Adrenal gland (tissue), 5 donors: ENCODE measurements at regions not wholly inside any gene's neighbourhood (a gene's known extent, or its start where the extent isn't known, plus 50 kb on each side); places are given as distances from the start of the nearest gene placed in this dataset.

ENCODE experiments used
- POLR2A ChIP-seq, 2 donors: fragments of 450-650 bp; IDR thresholded peaks; one replicate each; pipeline ENCODE4 v1.6.1; 2017; ENCODE audit warnings: antibody characterized with exemption in 2 of 2, mild to moderate bottlenecking in 2 of 2, moderate library complexity in 1 of 2
- TF ChIP-seq, protein P1 (sequence below), 6 experiments: fragments of 450-650 bp in 4 of 6; fragments of 200-600 bp in 2 of 6; sonication (generic) in 1 of 6; IDR thresholded peaks; 1 replicate in 5 of 6; 2 replicates in 1 of 6; pipeline versions ENCODE4 v1.5.1 to v1.8.0; 2016 to 2021; ENCODE audit warnings: antibody characterized with exemption in 6 of 6, mild to moderate bottlenecking in 2 of 6, moderate library complexity in 1 of 6
- donor health status: DM: no; HTN: no; CAD: no.

DNA sequence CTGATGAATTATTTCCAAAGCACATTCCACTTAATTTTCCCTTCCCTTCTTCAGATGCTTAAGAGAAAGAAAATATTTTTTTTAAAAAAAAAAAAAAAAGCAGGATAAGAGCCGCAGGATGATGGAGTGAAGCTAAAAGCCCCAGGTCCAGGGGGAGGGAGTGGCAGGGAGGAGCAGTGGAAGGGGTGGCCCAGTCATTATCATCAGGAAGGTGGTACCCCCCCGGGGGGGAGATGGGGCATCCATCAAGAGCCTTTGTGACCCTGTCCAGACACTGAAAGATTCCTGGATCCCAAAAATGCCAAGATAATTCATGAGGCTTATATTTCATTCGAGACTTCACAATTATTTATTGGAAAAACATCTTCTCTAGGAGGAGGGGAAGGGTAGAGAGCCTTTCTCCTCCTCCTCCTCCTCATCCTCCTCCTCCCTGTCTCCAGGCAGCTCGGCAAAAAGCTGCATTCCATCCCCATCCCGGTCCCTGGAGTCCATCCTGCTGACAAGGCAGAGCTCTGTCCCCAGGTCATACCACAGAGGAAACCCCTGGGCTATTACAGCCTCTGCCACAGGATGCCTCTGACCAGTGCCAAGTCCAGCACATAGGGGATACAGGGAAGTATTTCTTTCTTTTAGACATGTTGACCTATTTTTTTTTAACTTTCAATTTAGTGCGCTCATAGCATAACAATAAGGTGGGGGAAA lies 125.3 kb downstream of the TWIST2 start:
- TF ChIP-seq, protein P1, sequence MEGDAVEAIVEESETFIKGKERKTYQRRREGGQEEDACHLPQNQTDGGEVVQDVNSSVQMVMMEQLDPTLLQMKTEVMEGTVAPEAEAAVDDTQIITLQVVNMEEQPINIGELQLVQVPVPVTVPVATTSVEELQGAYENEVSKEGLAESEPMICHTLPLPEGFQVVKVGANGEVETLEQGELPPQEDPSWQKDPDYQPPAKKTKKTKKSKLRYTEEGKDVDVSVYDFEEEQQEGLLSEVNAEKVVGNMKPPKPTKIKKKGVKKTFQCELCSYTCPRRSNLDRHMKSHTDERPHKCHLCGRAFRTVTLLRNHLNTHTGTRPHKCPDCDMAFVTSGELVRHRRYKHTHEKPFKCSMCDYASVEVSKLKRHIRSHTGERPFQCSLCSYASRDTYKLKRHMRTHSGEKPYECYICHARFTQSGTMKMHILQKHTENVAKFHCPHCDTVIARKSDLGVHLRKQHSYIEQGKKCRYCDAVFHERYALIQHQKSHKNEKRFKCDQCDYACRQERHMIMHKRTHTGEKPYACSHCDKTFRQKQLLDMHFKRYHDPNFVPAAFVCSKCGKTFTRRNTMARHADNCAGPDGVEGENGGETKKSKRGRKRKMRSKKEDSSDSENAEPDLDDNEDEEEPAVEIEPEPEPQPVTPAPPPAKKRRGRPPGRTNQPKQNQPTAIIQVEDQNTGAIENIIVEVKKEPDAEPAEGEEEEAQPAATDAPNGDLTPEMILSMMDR (IDR thresholded peaks at IDR 0.05) = no peak
- no peak for TF ChIP-seq POLR2A (IDR thresholded peaks at IDR 0.05)
